HL-60 (cell line): ENCODE measurements at regions not wholly inside any gene's neighbourhood (a gene's known extent, or its start where the extent isn't known, plus 50 kb on each side); places are given as distances from the start of the nearest gene placed in this dataset.

Source experiments
- DNase-seq, 2 experiments: peaks; one replicate each; pipeline ENCODE4 v3.0.0-alpha.2; 2010 to 2020; ENCODE audit warnings: low read depth in 1 of 2, low spot score in 1 of 2
- H3K27ac ChIP-seq: fragments of 250-450 bp; sonication (Bioruptor Pico); replicated peaks from 2 replicates; pipeline ENCODE4 v1.5.1; 2020; ENCODE audit warnings: mild to moderate bottlenecking, moderate library complexity
- H3K27me3 ChIP-seq: fragments of 250-450 bp; sonication (Bioruptor Pico); 2 replicates; pipeline ENCODE4 v1.5.1; 2021; ENCODE audit warnings: mild to moderate bottlenecking, moderate library complexity; ENCODE audit not compliant: insufficient read depth, poor library complexity, severe bottlenecking
- H3K4me3 ChIP-seq: replicated peaks from 2 replicates; pipeline ENCODE4 v1.5.1; 2011; ENCODE audit warnings: mild to moderate bottlenecking, control low read depth, low read length; ENCODE audit not compliant: insufficient read depth
- GABPA ChIP-seq: IDR thresholded peaks from 2 replicates; pipeline ENCODE4 v1.6.1; 2012; ENCODE audit warnings: low read depth
- POLR2AphosphoS5 ChIP-seq: IDR thresholded peaks from 2 replicates; pipeline ENCODE4 v1.6.1; 2012; ENCODE audit warnings: low read depth
- SPI1 ChIP-seq: IDR thresholded peaks from 2 replicates; pipeline ENCODE4 v1.6.1; 2012; ENCODE audit warnings: low read depth, mild to moderate bottlenecking, borderline replicate concordance
- TF ChIP-seq, protein P1 (sequence below): IDR thresholded peaks from one replicate; pipeline ENCODE4 v1.5.1; 2011; ENCODE audit warnings: low read length, control low read depth, inconsistent platforms; ENCODE audit not compliant: insufficient read depth
- TF ChIP-seq, protein P2 (sequence below): IDR thresholded peaks from 2 replicates; pipeline ENCODE4 v1.6.1; 2012; ENCODE audit warnings: low read depth; ENCODE audit not compliant: insufficient replicate concordance

DNA sequence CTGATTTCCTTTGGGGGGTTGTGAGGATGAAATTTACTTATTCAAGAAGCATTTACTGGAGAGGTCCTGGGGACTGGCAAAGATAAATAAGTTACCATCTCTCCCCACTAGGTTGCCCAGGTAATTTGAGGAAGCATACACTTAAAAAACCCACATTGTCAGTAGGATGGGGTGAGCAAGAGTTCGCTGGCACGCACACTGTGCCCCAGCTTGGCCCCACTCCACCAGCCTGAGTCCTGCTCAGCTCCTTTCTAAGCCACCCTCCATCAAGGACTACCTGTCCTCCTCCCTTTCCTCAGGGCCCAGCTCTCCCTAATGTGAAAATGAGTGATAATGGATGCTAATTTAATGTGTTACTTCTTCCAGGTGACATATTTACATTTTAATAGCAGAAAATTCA, 216.5 kb upstream of the PLET1 start:
- no peak overlapping the region for H3K27ac ChIP-seq
- no peak for DNase-seq
- TF ChIP-seq POLR2AphosphoS5 = no peak
- TF ChIP-seq, protein P1, sequence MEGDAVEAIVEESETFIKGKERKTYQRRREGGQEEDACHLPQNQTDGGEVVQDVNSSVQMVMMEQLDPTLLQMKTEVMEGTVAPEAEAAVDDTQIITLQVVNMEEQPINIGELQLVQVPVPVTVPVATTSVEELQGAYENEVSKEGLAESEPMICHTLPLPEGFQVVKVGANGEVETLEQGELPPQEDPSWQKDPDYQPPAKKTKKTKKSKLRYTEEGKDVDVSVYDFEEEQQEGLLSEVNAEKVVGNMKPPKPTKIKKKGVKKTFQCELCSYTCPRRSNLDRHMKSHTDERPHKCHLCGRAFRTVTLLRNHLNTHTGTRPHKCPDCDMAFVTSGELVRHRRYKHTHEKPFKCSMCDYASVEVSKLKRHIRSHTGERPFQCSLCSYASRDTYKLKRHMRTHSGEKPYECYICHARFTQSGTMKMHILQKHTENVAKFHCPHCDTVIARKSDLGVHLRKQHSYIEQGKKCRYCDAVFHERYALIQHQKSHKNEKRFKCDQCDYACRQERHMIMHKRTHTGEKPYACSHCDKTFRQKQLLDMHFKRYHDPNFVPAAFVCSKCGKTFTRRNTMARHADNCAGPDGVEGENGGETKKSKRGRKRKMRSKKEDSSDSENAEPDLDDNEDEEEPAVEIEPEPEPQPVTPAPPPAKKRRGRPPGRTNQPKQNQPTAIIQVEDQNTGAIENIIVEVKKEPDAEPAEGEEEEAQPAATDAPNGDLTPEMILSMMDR = no peak
- no peak for TF ChIP-seq SPI1
- TF ChIP-seq, protein P2, sequence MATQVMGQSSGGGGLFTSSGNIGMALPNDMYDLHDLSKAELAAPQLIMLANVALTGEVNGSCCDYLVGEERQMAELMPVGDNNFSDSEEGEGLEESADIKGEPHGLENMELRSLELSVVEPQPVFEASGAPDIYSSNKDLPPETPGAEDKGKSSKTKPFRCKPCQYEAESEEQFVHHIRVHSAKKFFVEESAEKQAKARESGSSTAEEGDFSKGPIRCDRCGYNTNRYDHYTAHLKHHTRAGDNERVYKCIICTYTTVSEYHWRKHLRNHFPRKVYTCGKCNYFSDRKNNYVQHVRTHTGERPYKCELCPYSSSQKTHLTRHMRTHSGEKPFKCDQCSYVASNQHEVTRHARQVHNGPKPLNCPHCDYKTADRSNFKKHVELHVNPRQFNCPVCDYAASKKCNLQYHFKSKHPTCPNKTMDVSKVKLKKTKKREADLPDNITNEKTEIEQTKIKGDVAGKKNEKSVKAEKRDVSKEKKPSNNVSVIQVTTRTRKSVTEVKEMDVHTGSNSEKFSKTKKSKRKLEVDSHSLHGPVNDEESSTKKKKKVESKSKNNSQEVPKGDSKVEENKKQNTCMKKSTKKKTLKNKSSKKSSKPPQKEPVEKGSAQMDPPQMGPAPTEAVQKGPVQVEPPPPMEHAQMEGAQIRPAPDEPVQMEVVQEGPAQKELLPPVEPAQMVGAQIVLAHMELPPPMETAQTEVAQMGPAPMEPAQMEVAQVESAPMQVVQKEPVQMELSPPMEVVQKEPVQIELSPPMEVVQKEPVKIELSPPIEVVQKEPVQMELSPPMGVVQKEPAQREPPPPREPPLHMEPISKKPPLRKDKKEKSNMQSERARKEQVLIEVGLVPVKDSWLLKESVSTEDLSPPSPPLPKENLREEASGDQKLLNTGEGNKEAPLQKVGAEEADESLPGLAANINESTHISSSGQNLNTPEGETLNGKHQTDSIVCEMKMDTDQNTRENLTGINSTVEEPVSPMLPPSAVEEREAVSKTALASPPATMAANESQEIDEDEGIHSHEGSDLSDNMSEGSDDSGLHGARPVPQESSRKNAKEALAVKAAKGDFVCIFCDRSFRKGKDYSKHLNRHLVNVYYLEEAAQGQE = no peak
- TF ChIP-seq GABPA = no peak

DNA sequence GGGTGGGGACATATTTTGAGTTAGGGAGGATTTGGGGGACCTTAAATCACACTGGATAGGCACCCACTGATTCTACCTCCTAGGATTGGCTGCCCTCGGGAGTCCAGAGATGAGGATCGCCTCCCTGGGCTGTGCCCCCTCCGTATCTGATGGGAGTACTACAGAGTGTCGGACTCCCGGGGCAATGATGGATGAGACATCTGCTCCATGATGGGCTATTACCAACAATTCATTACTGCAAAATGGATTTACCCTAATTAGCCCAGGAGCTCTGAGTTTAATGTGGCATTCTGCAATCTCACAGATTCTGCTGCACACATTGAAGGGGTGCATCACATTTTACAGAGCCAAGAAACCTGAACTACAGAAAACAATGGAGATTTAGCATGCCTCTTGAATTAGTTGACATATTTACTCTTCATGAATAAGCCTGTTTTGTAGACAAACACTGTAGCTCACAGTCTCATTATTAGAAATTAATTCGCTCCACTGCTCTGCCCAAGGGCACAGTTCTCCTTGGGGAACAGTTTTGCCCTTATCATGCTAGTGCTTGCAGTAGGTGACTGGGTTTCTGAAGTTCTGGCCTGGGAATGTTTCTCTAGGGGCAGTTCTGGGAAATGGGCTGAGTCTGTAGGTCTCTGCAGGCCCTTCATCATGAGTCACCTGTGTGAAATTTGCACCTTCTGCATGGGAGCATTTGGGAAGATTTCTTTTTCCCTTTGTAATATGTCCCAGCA, 217.1 kb upstream of the PLET1 start:
- TF ChIP-seq, protein P1 = no peak
- TF ChIP-seq GABPA = no peak
- TF ChIP-seq, protein P2 = no peak
- no peak for TF ChIP-seq SPI1
- no peak for TF ChIP-seq POLR2AphosphoS5
- no peak for DNase-seq
- no peak overlapping the region for H3K4me3 ChIP-seq
- peaks cover 2% of the 10 kb centered on the region for H3K27me3 ChIP-seq
- no peak overlapping the region for H3K27ac ChIP-seq

More for the DNA sequence above, 216.5 kb upstream of the PLET1 start:
- Histone ChIP-seq H3K27me3 (peaks cover 2% of the 10 kb centered on the region), H3K4me3 (no peak overlapping the region)

DNA sequence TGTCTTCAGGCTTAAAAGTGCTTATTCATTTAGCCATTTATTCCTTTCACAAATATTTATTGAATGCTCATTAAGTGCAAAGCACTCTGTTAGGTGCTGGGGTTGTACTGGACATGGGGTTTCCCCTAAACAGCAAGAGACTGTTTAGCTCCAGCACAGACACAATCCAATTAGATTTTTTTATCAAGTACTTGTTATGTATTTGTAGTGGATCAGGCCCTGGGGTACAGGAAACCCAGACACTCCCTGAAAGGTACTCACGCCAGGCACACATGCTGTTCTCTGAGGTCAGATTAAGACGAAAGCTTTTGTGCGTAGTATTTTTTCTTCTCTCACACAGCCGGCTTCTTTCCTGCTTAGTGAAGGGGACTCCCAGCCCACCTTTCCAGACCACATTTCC, 218.1 kb upstream of the PLET1 start:
- Histone ChIP-seq H3K27ac (no peak overlapping the region), H3K4me3 (no peak overlapping the region), H3K27me3 (peaks cover 2% of the 10 kb centered on the region)
- DNase-seq = no peak
- TF ChIP-seq, protein P1 = no peak
- no peak for TF ChIP-seq POLR2AphosphoS5
- TF ChIP-seq SPI1 = no peak
- no peak for TF ChIP-seq GABPA
- TF ChIP-seq, protein P2 = no peak
